Activated CD4-positive, alpha-beta T cell treated with anti-CD3 and anti-CD28 coated beads, Interleukin-2, amount 50 U/mL, for 1 hour (primary cell): ENCODE measurements at regions not wholly inside any gene's neighbourhood (a gene's known extent, or its start where the extent isn't known, plus 50 kb on each side); places are given as distances from the start of the nearest gene placed in this dataset.
"Not testable (repeated sequence)": the region's sequence is repeated elsewhere in the genome, so short reads cannot be mapped to it uniquely, and the experiment has no call there.

ENCODE experiments used
- DNase-seq: peaks from one replicate; pipeline ENCODE4 v3.0.0-alpha.2; 2020

DNA sequence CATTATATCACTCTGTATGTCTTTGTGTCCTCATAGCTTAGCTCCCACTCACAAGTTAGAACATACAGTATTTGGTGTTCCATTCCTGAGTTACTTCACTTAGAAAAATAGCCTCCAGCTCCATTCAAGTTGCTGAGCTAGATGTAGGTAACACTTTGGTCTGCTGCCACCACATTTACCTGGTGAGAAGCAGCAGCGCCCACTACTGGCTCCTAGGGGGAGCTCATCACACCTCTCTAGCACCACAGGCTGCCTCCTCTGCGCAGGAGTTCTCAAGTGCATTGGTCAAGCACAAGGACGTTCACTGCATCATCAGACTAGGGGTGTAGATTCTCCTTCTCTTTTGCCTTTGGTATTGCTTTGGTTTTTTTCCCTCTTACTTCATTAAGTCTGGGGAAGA is 530.9 kb upstream of the AUTS2 start:
- DNase-seq = no peak

GRCh38 chr7:69070476-69070875 is 527.8 kb upstream of the AUTS2 start:
- DNase-seq = no peak

DNA sequence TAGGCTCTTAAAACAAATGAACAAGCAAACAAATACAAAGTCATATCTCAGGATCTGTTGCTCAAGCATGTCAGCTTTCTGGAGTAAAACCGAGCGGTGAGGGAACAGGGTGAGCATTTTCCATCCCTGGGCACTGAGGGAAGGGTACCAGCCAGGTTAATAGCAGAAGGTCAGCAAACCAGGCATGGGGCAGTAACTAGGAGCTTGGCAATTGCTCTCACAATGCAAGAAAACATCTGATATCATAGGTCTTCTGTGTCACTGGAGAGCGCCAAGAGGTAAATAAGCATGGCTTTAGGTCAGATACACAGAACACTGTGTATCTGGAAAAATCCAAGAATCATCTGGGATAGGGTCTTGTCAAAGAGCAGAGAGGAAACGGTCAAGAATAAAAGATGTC is 521.7 kb upstream of the AUTS2 start:
- DNase-seq = no peak

DNA sequence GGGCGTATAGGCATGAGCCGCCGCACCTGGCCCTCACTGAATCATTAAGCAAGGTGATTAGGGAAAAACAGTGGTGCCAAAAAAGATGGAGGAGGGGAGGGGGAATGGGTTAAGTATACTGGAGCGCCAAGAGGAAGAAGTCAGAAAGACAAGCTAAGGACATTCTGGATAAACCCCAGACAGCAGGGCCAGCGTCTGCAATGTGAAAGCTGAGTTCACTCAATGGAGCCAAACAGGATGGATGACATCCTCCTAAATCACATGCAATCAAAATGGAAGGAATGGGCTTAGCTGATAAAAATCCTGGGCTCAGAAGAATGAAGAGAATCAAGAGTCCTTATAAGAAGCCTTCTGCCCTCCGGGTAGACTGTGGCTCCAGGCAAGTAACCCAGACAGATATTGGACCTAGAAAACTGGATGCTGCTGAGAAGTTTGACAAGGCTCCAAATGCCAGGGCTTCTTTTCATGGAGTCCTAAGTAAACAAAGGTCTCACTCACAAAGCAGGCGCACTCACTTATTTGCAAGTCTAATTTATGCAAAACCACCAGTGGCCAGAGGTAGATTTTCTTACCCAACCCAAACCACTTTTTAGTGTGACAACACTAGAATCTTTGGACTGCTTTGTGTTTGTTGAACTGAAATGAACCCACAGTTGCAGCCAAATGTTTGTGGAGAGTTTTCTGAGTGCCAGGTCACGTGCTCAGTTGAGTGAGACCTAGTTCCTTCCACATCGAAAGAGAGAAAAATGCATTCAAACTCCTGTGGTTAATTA is 519.1 kb upstream of the AUTS2 start:
- no peak for DNase-seq

- not testable (repeated sequence) for DNase-seq
Measured at GRCh38 chr7:69087281-69087680, 511.0 kb upstream of the AUTS2 start.

GRCh38 chr7:69088185-69088584 is 510.1 kb upstream of the AUTS2 start:
- no peak for DNase-seq

GRCh38 chr7:69090936-69091335 is 507.3 kb upstream of the AUTS2 start:
- DNase-seq = no peak

DNA sequence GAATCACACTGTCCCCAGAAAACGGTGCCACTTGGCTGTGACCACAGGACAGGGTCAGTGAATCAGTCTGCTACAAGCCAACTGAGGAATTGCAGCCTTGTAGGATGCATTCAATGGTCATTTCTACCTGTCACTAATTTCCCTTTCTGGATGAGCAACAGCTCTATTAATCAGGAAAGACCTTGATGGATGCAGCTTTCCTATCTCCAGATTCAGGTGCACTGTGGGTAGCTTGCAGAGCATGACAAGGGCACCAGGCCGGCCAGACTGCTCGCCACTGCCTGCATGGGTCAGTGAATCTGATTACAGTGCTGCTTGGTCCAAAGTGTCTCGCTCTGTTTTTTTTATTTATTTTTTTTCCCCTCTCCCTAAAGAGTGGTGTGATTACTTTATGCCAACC is 506.8 kb upstream of the AUTS2 start:
- DNase-seq = no peak

DNA sequence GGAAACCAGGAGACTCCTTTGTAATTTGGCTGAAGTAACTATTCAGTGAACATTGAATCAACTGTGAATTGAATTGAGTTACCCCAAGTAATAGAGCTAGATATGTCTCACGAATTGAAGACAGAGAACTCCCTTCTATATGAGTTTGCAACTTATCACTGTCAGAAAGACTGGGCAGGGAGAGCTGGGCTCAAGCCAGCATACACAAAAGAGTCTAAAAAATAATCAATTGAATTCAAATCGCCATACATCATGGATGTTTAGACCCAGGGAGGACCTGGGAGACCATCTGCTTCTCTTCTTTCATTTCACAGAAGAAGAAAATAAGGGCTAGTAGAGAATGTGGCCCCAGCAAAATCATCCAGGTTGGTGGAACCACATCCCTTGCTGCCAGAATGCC is 503.1 kb upstream of the AUTS2 start:
- DNase-seq = no peak

- no peak for DNase-seq
Measured at GRCh38 chr7:69095649-69096048, 502.6 kb upstream of the AUTS2 start.

- no peak for DNase-seq
Measured at GRCh38 chr7:69104023-69104422, 494.3 kb upstream of the AUTS2 start.

DNA sequence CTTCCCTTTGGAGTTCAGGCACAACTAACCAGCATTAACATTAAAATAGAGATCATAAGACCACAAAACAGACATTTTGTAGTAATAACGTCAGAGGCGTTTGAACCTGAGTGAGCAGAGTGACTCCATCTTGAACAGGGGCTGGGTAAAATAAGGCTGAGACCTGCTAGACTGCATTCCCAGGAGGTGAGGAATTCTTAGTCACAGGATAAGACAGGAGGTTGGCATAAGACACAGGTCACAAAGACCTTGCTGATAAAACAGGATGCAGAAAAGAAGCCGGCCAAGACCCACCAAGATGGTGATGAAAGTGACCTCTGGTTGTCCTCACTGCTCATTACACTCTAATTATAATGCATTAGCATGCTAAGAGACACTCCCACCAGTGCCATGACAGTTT is 493.2 kb upstream of the AUTS2 start:
- DNase-seq = no peak

GRCh38 chr7:69105981-69106380 is 492.3 kb upstream of the AUTS2 start:
- DNase-seq = no peak

- not testable (repeated sequence) for DNase-seq
Measured at GRCh38 chr7:69106449-69106848, 491.8 kb upstream of the AUTS2 start.

DNA sequence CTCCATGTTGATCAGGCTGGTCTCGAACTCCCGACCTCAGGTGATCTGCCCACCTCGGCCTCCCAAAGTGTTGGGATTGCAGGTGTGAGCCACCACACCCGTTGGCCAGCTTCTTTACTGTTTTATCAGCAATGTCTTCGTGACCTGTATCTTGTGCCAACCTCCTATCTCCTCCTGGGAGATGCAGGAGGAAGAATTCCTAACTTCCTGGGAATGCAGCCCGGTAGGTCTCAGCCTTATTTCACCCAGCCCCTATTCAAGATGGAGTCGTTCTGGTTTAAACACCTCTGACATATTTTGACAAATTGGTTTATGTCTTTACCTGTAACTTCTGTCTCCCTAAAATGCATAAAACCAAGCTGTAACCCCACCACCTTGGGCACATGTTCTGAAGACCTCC is 491.3 kb upstream of the AUTS2 start:
- not testable (repeated sequence) for DNase-seq

GRCh38 chr7:69108097-69108496 is 490.2 kb upstream of the AUTS2 start:
- DNase-seq = no peak

- DNase-seq = no peak
Measured at GRCh38 chr7:69109246-69109645, 489.0 kb upstream of the AUTS2 start.

DNA sequence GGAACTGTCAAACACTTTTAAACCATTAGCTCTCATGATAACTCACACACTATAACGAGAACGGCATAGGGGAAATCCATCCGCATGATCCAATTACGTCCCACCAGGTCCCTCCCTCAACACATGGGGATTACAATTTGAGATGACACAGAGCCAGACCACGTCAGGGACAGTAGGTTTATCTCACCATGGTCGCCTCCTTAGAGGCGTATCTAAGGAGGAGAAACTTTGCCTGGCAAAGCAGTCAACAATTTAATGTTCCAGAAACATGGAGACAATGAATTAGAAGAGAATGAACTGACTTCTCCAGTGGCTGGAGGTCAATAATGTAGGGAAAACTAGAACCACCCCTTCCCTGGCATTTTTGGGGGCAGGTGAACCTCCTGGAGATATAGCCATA is 488.4 kb upstream of the AUTS2 start:
- DNase-seq = no peak

- no peak for DNase-seq
Measured at GRCh38 chr7:69110450-69111050, 487.7 kb upstream of the AUTS2 start.

DNA sequence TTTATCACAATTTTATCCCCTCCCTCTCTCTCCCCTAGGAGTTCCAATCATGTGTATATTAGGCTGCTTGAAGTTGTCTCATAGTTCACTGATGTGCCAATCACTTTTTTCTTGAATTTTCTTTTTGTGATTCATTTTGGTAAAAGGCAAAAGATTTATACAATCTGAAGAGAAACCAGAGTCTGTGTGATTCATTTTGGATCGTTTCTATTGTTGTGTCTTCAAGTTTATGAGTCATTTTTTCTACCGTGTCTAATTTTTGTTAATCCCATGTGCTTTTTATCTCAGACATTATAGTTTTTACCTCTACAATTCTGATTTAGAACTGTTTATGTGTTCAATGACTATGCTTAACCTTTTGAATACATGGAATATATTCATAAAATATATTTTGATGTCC is 483.9 kb upstream of the AUTS2 start:
- DNase-seq = no peak

- DNase-seq = no peak
Measured at GRCh38 chr7:69115788-69116187, 482.5 kb upstream of the AUTS2 start.

DNA sequence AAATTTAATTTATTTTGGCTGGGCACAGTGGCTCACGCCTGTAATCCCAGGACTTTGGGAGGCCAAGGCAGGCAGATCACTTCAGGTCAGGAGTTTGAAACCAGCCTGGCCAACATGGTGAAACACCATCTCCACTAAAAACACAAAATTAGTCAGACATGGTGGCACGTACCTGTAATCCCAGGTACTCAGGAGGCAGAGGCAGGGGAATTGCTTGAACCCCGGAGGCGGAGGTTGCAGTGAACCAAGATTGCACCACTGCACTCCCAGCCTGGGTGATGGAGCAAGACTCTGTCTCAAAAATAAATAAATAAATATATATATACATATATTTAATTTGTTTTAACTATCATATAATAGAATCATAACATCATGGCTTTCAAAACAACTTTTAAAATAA is 482.1 kb upstream of the AUTS2 start:
- not testable (repeated sequence) for DNase-seq

DNA sequence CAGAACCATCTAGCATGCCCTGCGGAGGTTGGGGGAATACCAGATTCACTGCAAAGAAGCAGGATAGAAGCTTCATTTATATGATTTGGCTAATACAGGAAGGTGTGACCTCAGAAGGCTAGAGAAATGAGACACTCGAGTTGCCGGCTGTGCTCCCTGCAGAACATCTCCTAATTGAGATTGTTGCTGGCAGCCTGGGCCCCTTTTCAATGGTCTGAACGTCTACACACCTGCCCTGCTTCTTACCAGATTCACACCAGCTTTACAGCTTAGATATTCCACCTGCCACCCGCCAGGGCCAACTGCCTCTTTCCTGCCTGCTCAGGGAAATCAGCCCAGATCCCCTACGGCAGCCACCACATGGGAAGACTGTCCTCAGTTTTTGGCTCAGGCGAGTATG is 475.3 kb upstream of the AUTS2 start:
- DNase-seq = no peak

DNA sequence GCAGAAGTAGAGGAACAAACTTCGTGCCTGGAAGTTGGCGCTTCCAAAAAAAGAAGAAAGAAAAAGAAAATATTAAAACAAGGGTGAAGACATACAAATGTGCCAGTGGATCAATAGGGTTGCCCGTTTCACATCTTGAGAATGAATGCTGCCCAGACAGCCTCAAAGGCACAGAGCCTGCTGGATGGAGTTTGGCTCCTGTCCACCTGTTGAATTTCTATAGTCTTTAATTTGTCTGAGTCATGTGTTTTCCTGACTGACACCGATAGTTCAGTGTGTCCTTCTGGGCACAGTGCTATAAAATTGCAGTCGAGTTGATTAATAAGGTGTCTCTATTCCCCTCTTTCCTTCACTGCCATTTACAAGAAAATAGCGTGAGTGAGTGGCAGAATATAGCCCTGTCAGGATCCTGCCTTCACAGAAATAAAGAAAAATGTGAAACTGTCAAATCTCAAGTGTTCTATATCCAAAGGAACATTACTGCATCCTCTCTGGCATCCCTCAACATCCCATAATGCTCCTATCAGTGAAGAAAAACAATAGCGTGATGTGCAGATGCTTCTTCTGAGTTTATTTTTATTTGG is 471.3 kb upstream of the AUTS2 start:
- DNase-seq = no peak

- no peak for DNase-seq
Measured at GRCh38 chr7:69129524-69129923, 468.8 kb upstream of the AUTS2 start.
